EH (cell line): ENCODE measurements at regions not wholly inside any gene's neighbourhood (a gene's known extent, or its start where the extent isn't known, plus 50 kb on each side); places are given as distances from the start of the nearest gene placed in this dataset.
"Not testable (repeated sequence)": the region's sequence is repeated elsewhere in the genome, so short reads cannot be mapped to it uniquely, and the experiment has no call there.

Experiments used
- DNase-seq: peaks from one replicate; pipeline ENCODE4 v3.0.0-alpha.2; 2015; ENCODE audit warnings: low read depth

GRCh38 chr12:9449657-9450126 lies 158.0 kb downstream of the KLRB1 start:
- DNase-seq = peak; percentile 32

DNA sequence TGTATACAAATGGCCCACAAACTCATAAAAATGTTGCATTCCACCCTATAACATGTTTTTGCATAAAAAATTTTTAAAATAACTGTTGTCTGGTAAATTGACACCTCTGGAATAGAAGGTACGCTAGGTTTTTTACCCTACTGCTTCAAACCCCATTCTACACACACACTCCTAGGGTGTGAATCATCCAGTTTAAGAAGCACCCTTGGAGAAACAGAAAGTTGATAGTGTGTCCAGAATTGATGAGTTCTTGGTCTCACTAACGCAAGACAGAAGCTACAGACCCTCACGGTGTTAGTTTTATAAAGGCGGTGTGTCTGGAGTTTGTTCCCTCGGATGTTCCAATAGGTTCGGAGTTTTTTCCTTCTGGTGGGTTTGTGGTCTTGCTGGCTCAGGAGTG lies 158.5 kb downstream of the KLRB1 start:
- DNase-seq = peak; percentile 20

- not testable (repeated sequence) for DNase-seq
Observed at GRCh38 chr12:9448648-9449047, 159.1 kb downstream of the KLRB1 start.

DNA sequence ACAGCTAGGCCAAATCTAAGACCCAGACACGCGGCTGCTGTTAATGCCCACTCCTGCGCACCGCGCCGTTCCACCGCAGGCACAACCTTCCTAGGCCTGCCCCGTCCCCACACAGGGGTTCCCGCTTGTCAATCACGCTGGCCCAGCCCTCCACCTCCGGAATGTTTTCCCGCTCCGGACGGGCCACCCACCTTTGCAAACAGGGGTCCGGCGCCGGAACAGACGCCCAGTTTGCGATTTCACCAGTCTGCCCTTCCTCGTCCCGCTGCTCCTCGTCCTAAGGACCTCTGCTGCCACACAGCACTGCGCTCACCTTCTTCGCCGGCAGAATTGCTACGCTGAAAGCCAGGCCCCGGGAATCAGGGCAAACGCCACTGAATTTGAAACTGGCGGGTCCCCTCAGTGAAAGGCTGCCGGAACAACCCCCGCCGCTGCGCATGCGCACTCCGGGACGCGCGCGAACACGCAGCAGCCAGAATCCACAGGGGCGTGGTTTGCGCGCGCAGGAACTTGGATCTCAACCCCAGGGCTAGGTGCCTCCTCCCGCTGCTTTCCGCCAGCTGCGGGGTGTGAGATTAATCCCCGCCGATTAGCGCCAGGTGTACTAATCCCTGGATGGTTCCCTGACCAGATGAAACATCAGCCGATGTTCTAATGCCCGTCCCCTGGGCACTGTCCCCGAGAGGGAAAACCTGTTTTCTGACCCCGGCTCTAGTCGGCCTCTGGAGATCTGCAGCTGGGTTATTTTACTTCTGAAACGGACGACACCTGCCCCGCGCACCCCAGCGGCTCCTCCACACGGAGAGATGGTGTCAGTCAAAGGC lies 159.7 kb downstream of the KLRB1 start:
- DNase-seq = peak; percentile 87

DNA sequence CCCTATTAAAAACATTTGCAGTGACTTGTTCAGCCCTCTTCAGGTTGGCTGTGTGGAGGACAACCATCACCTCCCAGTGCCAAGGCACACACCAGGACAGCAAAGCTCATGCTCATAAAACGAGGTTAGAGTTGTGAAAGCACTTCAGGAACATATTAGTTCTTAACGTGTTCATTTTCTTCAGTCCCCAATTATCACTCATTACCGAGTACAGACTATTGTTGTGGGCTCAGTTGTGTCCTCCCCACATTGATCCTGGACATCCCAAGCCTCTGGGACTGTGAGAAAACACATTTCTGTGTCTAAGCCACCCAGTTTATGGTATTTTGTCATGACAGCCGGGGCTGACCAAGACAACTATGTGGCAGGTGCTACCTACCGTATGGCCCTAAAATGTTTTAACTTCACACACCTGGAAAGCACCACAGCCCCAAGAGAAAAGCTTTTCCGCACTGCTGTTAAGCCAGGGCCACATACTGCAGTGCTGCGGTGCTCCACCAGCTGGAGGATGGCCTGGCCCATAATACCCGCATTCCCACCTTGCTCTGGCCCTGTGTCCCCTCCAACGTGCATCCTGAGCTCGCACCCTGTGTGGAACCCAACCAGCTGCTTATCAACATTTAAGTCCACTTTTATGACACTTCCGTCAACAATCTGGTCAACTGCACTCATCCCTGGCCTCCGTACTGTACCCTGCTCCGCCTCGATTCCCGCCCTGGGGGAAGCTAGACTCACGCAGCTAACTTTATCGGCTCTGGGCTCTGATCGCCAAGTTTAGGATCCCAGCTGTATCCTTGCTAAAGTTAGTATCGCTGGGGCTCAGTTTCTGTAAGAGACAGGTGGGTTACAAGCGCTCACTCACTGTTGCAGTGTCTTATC lies 160.6 kb downstream of the KLRB1 start:
- not testable (repeated sequence) for DNase-seq

DNA sequence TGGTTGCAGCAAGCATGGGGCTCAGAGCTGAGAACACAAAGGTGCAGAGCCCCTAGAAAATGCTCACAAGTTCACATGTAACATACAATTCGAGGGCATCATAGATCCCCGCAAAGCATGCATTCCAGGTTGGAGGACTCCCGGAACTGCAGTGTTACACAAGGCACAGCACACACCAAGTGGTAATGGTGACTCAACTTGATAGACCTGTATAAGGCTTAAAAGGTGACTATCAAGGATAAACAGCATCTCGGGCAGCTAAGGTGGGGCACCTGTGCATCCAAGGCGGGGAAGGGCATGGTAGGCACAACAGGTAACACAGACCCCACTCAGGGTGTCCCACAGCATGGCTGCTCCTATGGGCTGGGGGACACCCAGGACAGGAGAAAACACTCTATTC lies 167.3 kb downstream of the KLRB1 start:
- DNase-seq = not testable (repeated sequence)

DNA sequence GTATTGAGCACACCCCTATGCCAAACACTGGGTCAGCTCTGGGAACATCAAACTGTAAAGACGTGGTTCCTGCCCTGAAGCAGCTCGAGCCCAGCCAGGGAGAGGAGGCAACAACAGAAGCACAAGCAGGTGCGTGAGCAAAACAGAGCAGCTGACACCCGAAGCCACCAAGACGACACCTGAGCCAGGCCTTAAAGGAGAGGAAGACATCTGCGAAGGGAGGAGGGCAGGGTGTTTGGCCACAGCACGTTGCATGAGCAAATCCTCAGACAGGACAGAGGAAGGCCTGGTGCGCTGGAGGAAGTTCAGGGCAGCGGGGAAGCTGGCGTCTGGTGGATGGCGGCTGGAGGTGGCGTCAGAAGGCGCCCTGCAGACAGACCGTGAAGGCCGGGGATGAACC lies 172.0 kb downstream of the KLRB1 start:
- DNase-seq = not testable (repeated sequence)

GRCh38 chr12:9430385-9430784 lies 177.3 kb downstream of the KLRB1 start:
- DNase-seq = not testable (repeated sequence)

GRCh38 chr12:9428856-9429255 lies 178.9 kb downstream of the KLRB1 start:
- not testable (repeated sequence) for DNase-seq

- not testable (repeated sequence) for DNase-seq
Observed at GRCh38 chr12:9425429-9425828, 182.3 kb downstream of the KLRB1 start.

- DNase-seq = not testable (repeated sequence)
Observed at GRCh38 chr12:9424175-9424740, 183.5 kb downstream of the KLRB1 start.

GRCh38 chr12:9422689-9423088 lies 185.0 kb downstream of the KLRB1 start:
- not testable (repeated sequence) for DNase-seq

DNA sequence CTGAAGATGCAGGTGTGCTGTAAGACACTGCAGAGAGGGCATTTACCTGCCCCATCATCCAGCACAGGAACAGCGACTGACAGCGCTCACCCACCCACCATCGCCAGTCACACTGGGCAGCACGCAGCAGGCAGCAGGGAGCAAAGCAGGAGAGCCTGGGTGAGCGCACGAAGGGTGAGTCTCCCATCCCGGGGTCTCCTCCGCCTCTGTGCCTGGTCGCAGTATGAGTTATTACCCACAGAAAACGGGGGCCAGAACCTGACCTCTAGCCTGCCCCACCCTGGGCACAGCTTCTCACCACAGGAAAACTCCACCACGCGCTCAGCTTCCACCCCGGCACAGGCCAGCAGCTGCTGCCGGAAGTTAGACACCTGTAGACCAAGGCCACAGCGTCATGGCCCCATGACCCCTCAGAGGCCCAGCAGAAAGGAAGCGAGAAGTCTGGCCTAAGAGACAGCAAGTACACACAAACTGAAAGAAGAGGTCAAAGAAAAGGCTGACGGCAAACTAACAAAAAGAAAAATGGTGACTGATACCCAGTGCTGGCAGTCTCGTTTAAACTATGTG lies 186.1 kb downstream of the KLRB1 start:
- not testable (repeated sequence) for DNase-seq

DNA sequence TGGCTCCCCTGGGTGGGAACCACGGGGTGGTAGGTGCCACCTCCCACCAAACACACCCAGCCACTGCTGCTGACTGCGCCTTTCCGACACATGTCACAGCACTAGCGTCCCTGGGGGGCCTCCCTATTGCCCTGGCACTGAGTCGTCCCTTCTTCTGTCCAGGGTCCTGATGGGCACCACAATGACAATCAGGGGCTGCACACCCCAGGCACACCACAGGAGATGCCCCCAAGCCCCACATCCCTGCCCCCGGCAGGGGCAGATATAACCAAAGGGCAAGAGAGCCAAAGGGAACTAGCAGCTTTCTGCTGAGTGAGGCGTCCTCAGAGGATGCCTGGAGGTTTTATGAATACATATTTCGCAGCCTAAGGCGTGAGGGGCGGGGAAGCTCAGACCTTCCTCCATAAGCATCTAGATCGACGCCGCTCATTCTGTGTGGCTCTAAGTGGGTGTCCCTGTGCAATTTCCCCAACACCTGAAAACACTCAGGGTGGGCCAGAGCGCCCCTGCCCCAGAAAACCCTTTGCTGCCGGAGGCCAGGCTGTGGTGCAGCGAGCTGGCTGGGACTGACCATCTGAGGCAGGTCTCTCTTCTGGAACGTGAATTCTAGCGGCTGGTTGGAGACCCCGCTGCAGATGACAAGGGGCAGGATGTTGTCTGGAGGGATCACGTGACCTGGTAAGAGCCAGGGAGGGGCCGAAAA lies 186.7 kb downstream of the KLRB1 start:
- DNase-seq = not testable (repeated sequence)

DNA sequence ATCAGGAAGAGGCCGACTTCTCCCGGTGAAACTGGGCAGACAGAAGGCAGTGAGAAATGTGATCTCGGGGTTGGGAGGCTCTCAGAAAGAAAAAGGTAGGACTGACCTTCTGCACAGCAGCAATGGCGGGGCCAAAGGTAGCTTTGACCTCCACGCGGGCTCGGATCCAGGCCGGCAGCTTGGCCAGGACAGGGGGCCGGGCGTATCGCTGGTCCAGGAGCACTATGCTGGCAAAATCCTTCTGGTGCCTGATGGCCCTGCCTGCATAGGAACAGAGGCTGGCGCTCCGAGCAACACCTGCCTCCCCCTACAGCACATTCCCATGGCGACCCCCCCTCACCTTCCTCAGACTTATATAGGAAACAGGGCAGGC lies 189.1 kb downstream of the KLRB1 start:
- not testable (repeated sequence) for DNase-seq

- not testable (repeated sequence) for DNase-seq
Observed at GRCh38 chr12:9417947-9418668, 189.6 kb downstream of the KLRB1 start.

DNA sequence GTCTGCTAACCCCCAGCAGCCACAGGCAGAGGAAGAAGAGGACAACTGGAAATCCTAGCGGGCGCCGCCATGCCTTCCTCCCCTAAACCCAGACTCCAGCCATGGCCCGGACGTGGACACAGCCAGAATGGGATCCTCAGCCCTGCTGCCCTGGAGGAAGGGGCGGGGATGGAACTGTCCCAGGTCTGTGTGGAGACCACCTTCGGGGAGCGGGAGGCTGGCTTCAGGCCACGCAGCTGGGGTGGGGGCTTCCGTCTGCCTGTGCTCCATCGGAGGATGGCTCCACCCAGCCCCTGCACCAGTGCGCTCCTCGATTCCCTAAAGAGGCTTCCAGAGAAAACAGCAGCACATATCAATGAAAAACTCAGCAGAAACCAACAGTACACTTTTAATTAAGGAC lies 190.4 kb downstream of the KLRB1 start:
- DNase-seq = not testable (repeated sequence)

GRCh38 chr12:9416346-9416745 lies 191.4 kb downstream of the KLRB1 start:
- DNase-seq = not testable (repeated sequence)

- DNase-seq = not testable (repeated sequence)
Observed at GRCh38 chr12:9415898-9416297, 191.8 kb downstream of the KLRB1 start.

DNA sequence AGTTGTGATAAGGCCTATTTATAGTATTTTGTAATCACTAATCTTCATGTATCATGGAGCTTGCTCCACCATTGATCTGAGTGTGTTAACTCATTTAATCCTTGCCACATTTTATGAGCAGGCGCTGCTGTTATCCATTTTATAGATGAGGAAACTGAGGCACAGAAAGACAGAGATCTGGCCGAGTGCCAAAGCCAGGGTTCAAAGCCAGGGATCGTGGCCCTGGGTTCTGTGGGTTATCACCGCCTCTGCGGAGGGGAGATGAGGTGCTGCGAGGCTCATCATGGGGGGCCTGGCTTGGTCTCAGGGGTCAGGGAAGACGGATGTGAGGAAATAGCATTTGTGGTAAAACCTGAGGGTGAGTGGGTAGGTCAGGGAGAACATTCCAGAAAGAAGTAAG lies 193.9 kb downstream of the KLRB1 start:
- DNase-seq = not testable (repeated sequence)

- DNase-seq = not testable (repeated sequence)
Observed at GRCh38 chr12:9412459-9412858, 195.3 kb downstream of the KLRB1 start.
